ENCODE measurements at regions not wholly inside any gene's neighbourhood (a gene's known extent, or its start where the extent isn't known, plus 50 kb on each side); places are given as distances from the start of the nearest gene placed in this dataset.

- Histone ChIP-seq H3K9ac (ENCODE audit: extremely low read depth, insufficient read length, low read length) (no peak overlapping the region), H2AK5ac (ENCODE audit: insufficient read length, low read length) (no peak overlapping the region), H2BK20ac (ENCODE audit: low read depth, low read length, poor library complexity, severe bottlenecking) (no peak overlapping the region), H4K8ac (replicated peaks; ENCODE audit: insufficient read length, low read depth, low read length) (no peak overlapping the region), H4K5ac (ENCODE audit: insufficient read length, low read depth, low read length) (no peak overlapping the region), H3K4ac (ENCODE audit: low read depth, low read length) (no peak overlapping the region), H3K14ac (ENCODE audit: insufficient read depth, low read length) (no peak overlapping the region), H3K9me3 (ENCODE audit: control insufficient read depth, low read depth, low read length) (no peaks in the 10 kb centered on the region), H3K18ac (ENCODE audit: insufficient read length, low read depth, low read length) (no peak overlapping the region), H3K79me2 (ENCODE audit: insufficient read depth, low read length) (no peaks in the 10 kb centered on the region), H3K56ac (ENCODE audit: insufficient read length, low read depth, low read length) (no peak overlapping the region), H3K23me2 (ENCODE audit: insufficient read length, low read depth, low read length, poor library complexity, severe bottlenecking) (no peaks in the 10 kb centered on the region), H2BK15ac (ENCODE audit: low read depth, low read length) (no peak overlapping the region), H3K4me1 (ENCODE audit: insufficient read depth, low read length) (no peaks in the 10 kb centered on the region), H2BK120ac (ENCODE audit: low read depth, low read length, poor library complexity, severe bottlenecking) (no peak overlapping the region), H2BK5ac (ENCODE audit: insufficient read length, low read length) (no peak overlapping the region), H4K91ac (ENCODE audit: insufficient read length, low read depth, low read length) (no peak overlapping the region), H3K27me3 (ENCODE audit: insufficient read depth, low read length) (no peaks in the 10 kb centered on the region), H2AFZ (ENCODE audit: low read length) (no peak overlapping the region), H4K20me1 (ENCODE audit: control insufficient read depth, insufficient read depth, insufficient read length) (no peaks in the 10 kb centered on the region), H2BK12ac (ENCODE audit: insufficient read length, low read depth, low read length) (no peak overlapping the region), H3K23ac (ENCODE audit: insufficient read length, low read depth, low read length) (no peak overlapping the region), H3K4me2 (ENCODE audit: insufficient read depth, insufficient read length, low read length) (no peak overlapping the region), H3T11ph (ENCODE audit: low read length) (no peak overlapping the region), H3K79me1 (ENCODE audit: insufficient read depth, low read depth, low read length, poor library complexity, severe bottlenecking) (no peaks in the 10 kb centered on the region), H3K27ac (ENCODE audit: insufficient read length, low read depth, low read length) (no peak overlapping the region)
- TF ChIP-seq CTCF (conservative IDR thresholded peaks at IDR 0.05), result no peak
- WGBS (ENCODE audit: extremely low coverage, insufficient read length, low lambda C conversion rate), result no CpG with 5 or more reads among the region's 2 CpGs
- H3K27me3 Mint-ChIP-seq (ENCODE audit: low read depth), result no peaks in the 10 kb centered on the region
- no peak overlapping the region for H3K4me3 Mint-ChIP-seq
- H3K9me3 Mint-ChIP-seq, result no peaks in the 10 kb centered on the region; a peak in 1 of 5 replicates
- H3K27ac Mint-ChIP-seq, result no peak overlapping the region
- no peak for DNase-seq
- H3K36me3 Mint-ChIP-seq (ENCODE audit: insufficient read depth in 1 of 3, low read depth in 3 of 3), result no peaks in the 10 kb centered on the region
- peaks cover 10 to 16% of the 10 kb centered on the region in 2 experiments for H3K4me1 Mint-ChIP-seq
Observed at GRCh38 chr9:16026886-16027285, 474.0 kb downstream of the CCDC171 start.
